DOHH2 (cell line): ENCODE measurements at regions not wholly inside any gene's neighbourhood (a gene's known extent, or its start where the extent isn't known, plus 50 kb on each side); places are given as distances from the start of the nearest gene placed in this dataset.

Source experiments
- H3F3A ChIP-seq: fragments of 200-600 bp; sonication (generic), shearing (Covaris generic); 2 replicates; pipeline ENCODE4 v1.6.0; 2016; ENCODE audit warnings: antibody characterized with exemption, mild to moderate bottlenecking; ENCODE audit not compliant: control insufficient read depth, insufficient read depth
- H3K27ac ChIP-seq: fragments of 200-600 bp; sonication (generic); 2 replicates; pipeline ENCODE4 v1.5.1; 2014; ENCODE audit warnings: low read depth, mild to moderate bottlenecking, low read length, moderate library complexity
- H3K27me3 ChIP-seq: fragments of 200-600 bp; sonication (generic); 2 replicates; pipeline ENCODE4 v1.6.1; 2014; ENCODE audit warnings: mild to moderate bottlenecking, low read length, mixed read lengths; ENCODE audit not compliant: control insufficient read depth
- H3K36me3 ChIP-seq: fragments of 200-600 bp; sonication (generic); 2 replicates; pipeline ENCODE4 v1.6.1; 2014; ENCODE audit warnings: mild to moderate bottlenecking, low read length, moderate library complexity, mixed read lengths; ENCODE audit not compliant: control insufficient read depth
- H3K4me1 ChIP-seq: fragments of 200-600 bp; sonication (generic); 2 replicates; pipeline ENCODE4 v1.6.1; 2014; ENCODE audit warnings: mild to moderate bottlenecking, low read length, mixed read lengths; ENCODE audit not compliant: control insufficient read depth
- H3K4me2 ChIP-seq: fragments of 200-600 bp; sonication (generic); 2 replicates; pipeline ENCODE4 v1.6.0; 2014; ENCODE audit warnings: mild to moderate bottlenecking, low read length, moderate library complexity
- H3K4me3 ChIP-seq: fragments of 200-600 bp; sonication (generic); 2 replicates; pipeline ENCODE4 v1.5.1; 2014; ENCODE audit warnings: mild to moderate bottlenecking, low read length, mixed read lengths
- H3K79me2 ChIP-seq: fragments of 200-600 bp; sonication (generic); 2 replicates; pipeline ENCODE4 v1.6.1; 2014; ENCODE audit warnings: mild to moderate bottlenecking, low read length, mixed read lengths; ENCODE audit not compliant: control insufficient read depth
- H3K9me2 ChIP-seq: fragments of 200-600 bp; sonication (generic); replicated peaks from 2 replicates; pipeline ENCODE4 v1.6.1; 2014; ENCODE audit warnings: mild to moderate bottlenecking, low read length, mixed read lengths; ENCODE audit not compliant: control insufficient read depth
- H3K9me3 ChIP-seq: fragments of 200-600 bp; sonication (generic); 2 replicates; pipeline ENCODE4 v1.6.1; 2014; ENCODE audit warnings: antibody characterized with exemption, low read length, mixed read lengths; ENCODE audit not compliant: control insufficient read depth, insufficient read depth
- H4K20me1 ChIP-seq: fragments of 200-600 bp; sonication (generic); 2 replicates; pipeline ENCODE4 v1.6.0; 2014; ENCODE audit warnings: low read depth, mild to moderate bottlenecking, antibody characterized with exemption, low read length, moderate library complexity; ENCODE audit not compliant: control insufficient read depth, insufficient read depth
- EZH2phosphoT487 ChIP-seq: fragments of 200-600 bp; sonication (generic); IDR thresholded peaks from 2 replicates; pipeline ENCODE4 v1.6.1; 2017; ENCODE audit warnings: borderline replicate concordance, mild to moderate bottlenecking, antibody characterized with exemption, low read length, moderate library complexity, mixed read lengths
- TF ChIP-seq, protein P1 (sequence below): fragments of 200-600 bp; sonication (generic); IDR thresholded peaks from one replicate; pipeline ENCODE4 v1.5.1; 2014; ENCODE audit warnings: antibody characterized with exemption, mild to moderate bottlenecking, low read depth, low read length; ENCODE audit not compliant: poor library complexity, severe bottlenecking

DNA sequence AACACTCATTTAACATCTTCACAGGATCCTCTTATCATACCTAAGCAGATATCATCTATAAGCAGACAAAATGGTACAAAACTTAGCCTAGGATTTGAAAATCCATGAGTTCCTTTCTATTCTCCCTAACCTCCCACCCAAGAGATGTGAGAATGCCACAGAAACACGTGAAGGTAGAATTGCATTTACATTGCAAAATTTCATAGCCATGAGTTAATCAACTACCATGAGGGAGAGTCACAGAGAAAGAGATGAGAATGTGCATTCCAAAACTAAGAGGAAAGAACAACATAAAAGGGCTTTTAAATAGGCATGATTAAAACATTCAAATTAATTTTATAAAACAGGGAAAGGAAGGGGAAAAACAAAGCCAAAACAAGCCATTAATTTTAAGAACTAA lies 806.2 kb downstream of the NTRK3 start:
- Histone ChIP-seq H3K79me2 (no peaks in the 10 kb centered on the region), H3K27ac (no peak overlapping the region), H3K36me3 (no peaks in the 10 kb centered on the region), H3F3A (no peaks in the 10 kb centered on the region), H3K9me3 (no peaks in the 10 kb centered on the region), H3K4me1 (no peaks in the 10 kb centered on the region), H4K20me1 (no peaks in the 10 kb centered on the region), H3K9me2 (no peaks in the 10 kb centered on the region), H3K4me3 (no peak overlapping the region), H3K4me2 (no peak overlapping the region), H3K27me3 (no peaks in the 10 kb centered on the region)
- TF ChIP-seq, protein P1, sequence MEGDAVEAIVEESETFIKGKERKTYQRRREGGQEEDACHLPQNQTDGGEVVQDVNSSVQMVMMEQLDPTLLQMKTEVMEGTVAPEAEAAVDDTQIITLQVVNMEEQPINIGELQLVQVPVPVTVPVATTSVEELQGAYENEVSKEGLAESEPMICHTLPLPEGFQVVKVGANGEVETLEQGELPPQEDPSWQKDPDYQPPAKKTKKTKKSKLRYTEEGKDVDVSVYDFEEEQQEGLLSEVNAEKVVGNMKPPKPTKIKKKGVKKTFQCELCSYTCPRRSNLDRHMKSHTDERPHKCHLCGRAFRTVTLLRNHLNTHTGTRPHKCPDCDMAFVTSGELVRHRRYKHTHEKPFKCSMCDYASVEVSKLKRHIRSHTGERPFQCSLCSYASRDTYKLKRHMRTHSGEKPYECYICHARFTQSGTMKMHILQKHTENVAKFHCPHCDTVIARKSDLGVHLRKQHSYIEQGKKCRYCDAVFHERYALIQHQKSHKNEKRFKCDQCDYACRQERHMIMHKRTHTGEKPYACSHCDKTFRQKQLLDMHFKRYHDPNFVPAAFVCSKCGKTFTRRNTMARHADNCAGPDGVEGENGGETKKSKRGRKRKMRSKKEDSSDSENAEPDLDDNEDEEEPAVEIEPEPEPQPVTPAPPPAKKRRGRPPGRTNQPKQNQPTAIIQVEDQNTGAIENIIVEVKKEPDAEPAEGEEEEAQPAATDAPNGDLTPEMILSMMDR, result no peak
- no peak for TF ChIP-seq EZH2phosphoT487

- H3K4me2 ChIP-seq, result no peak overlapping the region
Measured at GRCh38 chr15:87439090-87439489, 817.4 kb downstream of the NTRK3 start.

GRCh38 chr15:87433871-87434270 lies 822.7 kb downstream of the NTRK3 start:
- Histone ChIP-seq H3K79me2 (no peaks in the 10 kb centered on the region), H3K4me2 (no peak overlapping the region), H3K36me3 (no peaks in the 10 kb centered on the region), H3K9me2 (no peaks in the 10 kb centered on the region), H3K27ac (no peak overlapping the region), H3K27me3 (no peaks in the 10 kb centered on the region), H3K4me3 (no peak overlapping the region), H3K9me3 (no peaks in the 10 kb centered on the region), H4K20me1 (no peaks in the 10 kb centered on the region), H3K4me1 (no peaks in the 10 kb centered on the region), H3F3A (no peaks in the 10 kb centered on the region)
- TF ChIP-seq, protein P1, result no peak
- TF ChIP-seq EZH2phosphoT487, result no peak

More at GRCh38 chr15:87439090-87439489, 817.4 kb downstream of the NTRK3 start:
- H3K4me1 ChIP-seq, result no peaks in the 10 kb centered on the region
- no peaks in the 10 kb centered on the region for H3K9me3 ChIP-seq
- no peaks in the 10 kb centered on the region for H3K79me2 ChIP-seq
- H3K27me3 ChIP-seq, result no peaks in the 10 kb centered on the region
- TF ChIP-seq, protein P1, result no peak
- TF ChIP-seq EZH2phosphoT487, result no peak
- H3K4me3 ChIP-seq, result no peak overlapping the region
- H4K20me1 ChIP-seq, result no peaks in the 10 kb centered on the region
- H3K36me3 ChIP-seq, result no peaks in the 10 kb centered on the region
- H3K27ac ChIP-seq, result no peak overlapping the region
- no peaks in the 10 kb centered on the region for H3K9me2 ChIP-seq
- no peaks in the 10 kb centered on the region for H3F3A ChIP-seq

- H3F3A ChIP-seq, result no peaks in the 10 kb centered on the region
- no peak overlapping the region for H3K4me2 ChIP-seq
- H3K79me2 ChIP-seq, result no peaks in the 10 kb centered on the region
- no peak overlapping the region for H3K27ac ChIP-seq
- H3K9me3 ChIP-seq, result no peaks in the 10 kb centered on the region
- no peaks in the 10 kb centered on the region for H3K4me1 ChIP-seq
- no peaks in the 10 kb centered on the region for H3K36me3 ChIP-seq
- H4K20me1 ChIP-seq, result no peaks in the 10 kb centered on the region
- H3K9me2 ChIP-seq, result no peaks in the 10 kb centered on the region
- H3K27me3 ChIP-seq, result no peaks in the 10 kb centered on the region
- TF ChIP-seq, protein P1, result no peak
- TF ChIP-seq EZH2phosphoT487, result no peak
- H3K4me3 ChIP-seq, result no peak overlapping the region
Measured at GRCh38 chr15:87429754-87430153, 826.8 kb downstream of the NTRK3 start.
